ENCODE measurements at regions not wholly inside any gene's neighbourhood (a gene's known extent, or its start where the extent isn't known, plus 50 kb on each side); places are given as distances from the start of the nearest gene placed in this dataset.

GRCh38 chr12:125889742-125890141, 824.5 kb downstream of the AACS start:
- no peaks in the 10 kb centered on the region for H3K4me1 Mint-ChIP-seq
- peaks cover 3% of the 10 kb centered on the region for H3K27me3 Mint-ChIP-seq
- no peak overlapping the region for H3K4me3 Mint-ChIP-seq
- no peak overlapping the region for H3K27ac Mint-ChIP-seq
- peaks cover 16% of the 10 kb centered on the region for H3K9me3 Mint-ChIP-seq
- H3K36me3 Mint-ChIP-seq: no peaks in the 10 kb centered on the region

- Mint-ChIP-seq H3K27me3 (peaks cover 3% of the 10 kb centered on the region), H3K27ac (no peak overlapping the region), H3K36me3 (no peaks in the 10 kb centered on the region), H3K4me1 (no peaks in the 10 kb centered on the region), H3K9me3 (peaks cover 11% of the 10 kb centered on the region), H3K4me3 (no peak overlapping the region)
Observed at GRCh38 chr12:125890366-125890905, 825.2 kb downstream of the AACS start.

- Mint-ChIP-seq H3K27ac (no peak overlapping the region), H3K27me3 (peaks cover 3% of the 10 kb centered on the region), H3K36me3 (no peaks in the 10 kb centered on the region), H3K9me3 (peaks cover 9% of the 10 kb centered on the region), H3K4me3 (no peak overlapping the region), H3K4me1 (no peaks in the 10 kb centered on the region)
Observed at GRCh38 chr12:125890971-125891370, 825.7 kb downstream of the AACS start.

- Mint-ChIP-seq H3K27ac (no peak overlapping the region), H3K4me1 (no peaks in the 10 kb centered on the region), H3K27me3 (peaks cover 3% of the 10 kb centered on the region), H3K9me3 (peaks cover 9% of the 10 kb centered on the region), H3K4me3 (no peak overlapping the region), H3K36me3 (no peaks in the 10 kb centered on the region)
Observed at GRCh38 chr12:125892276-125892675, 827.0 kb downstream of the AACS start.

- no peak overlapping the region for H3K4me3 Mint-ChIP-seq
- no peak overlapping the region for H3K27ac Mint-ChIP-seq
- no peaks in the 10 kb centered on the region for H3K36me3 Mint-ChIP-seq
- H3K4me1 Mint-ChIP-seq: no peaks in the 10 kb centered on the region
- no peaks in the 10 kb centered on the region for H3K27me3 Mint-ChIP-seq
- peaks cover 9% of the 10 kb centered on the region for H3K9me3 Mint-ChIP-seq
Observed at GRCh38 chr12:125902991-125903390, 837.8 kb downstream of the AACS start.

- H3K36me3 Mint-ChIP-seq: no peaks in the 10 kb centered on the region
- H3K4me3 Mint-ChIP-seq: no peak overlapping the region
- peaks cover 9% of the 10 kb centered on the region for H3K9me3 Mint-ChIP-seq
- no peak overlapping the region for H3K27ac Mint-ChIP-seq
- no peaks in the 10 kb centered on the region for H3K4me1 Mint-ChIP-seq
- H3K27me3 Mint-ChIP-seq: no peaks in the 10 kb centered on the region
Observed at GRCh38 chr12:125907351-125907750, 842.1 kb downstream of the AACS start.

GRCh38 chr12:125919856-125920470, 854.7 kb downstream of the AACS start:
- no peak overlapping the region for H3K4me3 Mint-ChIP-seq
- no peaks in the 10 kb centered on the region for H3K9me3 Mint-ChIP-seq
- no peaks in the 10 kb centered on the region for H3K27me3 Mint-ChIP-seq
- no peaks in the 10 kb centered on the region for H3K36me3 Mint-ChIP-seq
- H3K4me1 Mint-ChIP-seq: no peaks in the 10 kb centered on the region
- no peak overlapping the region for H3K27ac Mint-ChIP-seq

- Mint-ChIP-seq H3K4me3 (no peak overlapping the region), H3K36me3 (no peaks in the 10 kb centered on the region), H3K27ac (no peak overlapping the region), H3K9me3 (no peaks in the 10 kb centered on the region), H3K27me3 (no peaks in the 10 kb centered on the region), H3K4me1 (no peaks in the 10 kb centered on the region)
Observed at GRCh38 chr12:125922330-125922729, 857.1 kb downstream of the AACS start.

GRCh38 chr12:125936502-125936901, 871.3 kb downstream of the AACS start:
- Mint-ChIP-seq H3K36me3 (no peaks in the 10 kb centered on the region), H3K4me1 (no peaks in the 10 kb centered on the region), H3K27me3 (peaks cover 1% of the 10 kb centered on the region), H3K4me3 (no peak overlapping the region), H3K9me3 (no peaks in the 10 kb centered on the region), H3K27ac (no peak overlapping the region)

- Mint-ChIP-seq H3K27me3 (no peaks in the 10 kb centered on the region), H3K4me3 (no peak overlapping the region), H3K9me3 (no peaks in the 10 kb centered on the region), H3K36me3 (no peaks in the 10 kb centered on the region), H3K27ac (no peak overlapping the region), H3K4me1 (no peaks in the 10 kb centered on the region)
Observed at GRCh38 chr12:125944446-125944845, 879.2 kb downstream of the AACS start.

GRCh38 chr12:125949471-125949870, 884.2 kb downstream of the AACS start:
- H3K27me3 Mint-ChIP-seq: no peaks in the 10 kb centered on the region
- no peak overlapping the region for H3K27ac Mint-ChIP-seq
- no peaks in the 10 kb centered on the region for H3K4me1 Mint-ChIP-seq
- no peak overlapping the region for H3K4me3 Mint-ChIP-seq
- H3K36me3 Mint-ChIP-seq: no peaks in the 10 kb centered on the region
- H3K9me3 Mint-ChIP-seq: peaks cover 14% of the 10 kb centered on the region

GRCh38 chr12:125954362-125954761, 889.1 kb downstream of the AACS start:
- H3K9me3 Mint-ChIP-seq: peaks cover 14% of the 10 kb centered on the region
- no peak overlapping the region for H3K4me3 Mint-ChIP-seq
- no peaks in the 10 kb centered on the region for H3K4me1 Mint-ChIP-seq
- H3K36me3 Mint-ChIP-seq: no peaks in the 10 kb centered on the region
- H3K27ac Mint-ChIP-seq: no peak overlapping the region
- H3K27me3 Mint-ChIP-seq: no peaks in the 10 kb centered on the region

GRCh38 chr12:125956186-125956585, 891.0 kb downstream of the AACS start:
- Mint-ChIP-seq H3K4me3 (no peak overlapping the region), H3K9me3 (peaks cover 4% of the 10 kb centered on the region), H3K27me3 (no peaks in the 10 kb centered on the region), H3K4me1 (no peaks in the 10 kb centered on the region), H3K27ac (no peak overlapping the region), H3K36me3 (no peaks in the 10 kb centered on the region)

- no peaks in the 10 kb centered on the region for H3K4me1 Mint-ChIP-seq
- no peaks in the 10 kb centered on the region for H3K27me3 Mint-ChIP-seq
- no peaks in the 10 kb centered on the region for H3K36me3 Mint-ChIP-seq
- H3K27ac Mint-ChIP-seq: no peak overlapping the region
- peaks cover 18% of the 10 kb centered on the region for H3K9me3 Mint-ChIP-seq
- no peak overlapping the region for H3K4me3 Mint-ChIP-seq
Observed at GRCh38 chr12:125966641-125967040, 901.4 kb downstream of the AACS start.

- peaks cover 18% of the 10 kb centered on the region for H3K9me3 Mint-ChIP-seq
- H3K4me1 Mint-ChIP-seq: no peaks in the 10 kb centered on the region
- no peaks in the 10 kb centered on the region for H3K27me3 Mint-ChIP-seq
- H3K36me3 Mint-ChIP-seq: no peaks in the 10 kb centered on the region
- no peak overlapping the region for H3K4me3 Mint-ChIP-seq
- no peak overlapping the region for H3K27ac Mint-ChIP-seq
Observed at GRCh38 chr12:125968413-125968812, 903.2 kb downstream of the AACS start.

GRCh38 chr12:125971981-125972380, 906.7 kb downstream of the AACS start:
- peaks cover 4% of the 10 kb centered on the region for H3K9me3 Mint-ChIP-seq
- H3K4me1 Mint-ChIP-seq: no peaks in the 10 kb centered on the region
- no peaks in the 10 kb centered on the region for H3K36me3 Mint-ChIP-seq
- H3K4me3 Mint-ChIP-seq: no peak overlapping the region
- no peaks in the 10 kb centered on the region for H3K27me3 Mint-ChIP-seq
- no peak overlapping the region for H3K27ac Mint-ChIP-seq

GRCh38 chr12:125978286-125978685, 913.1 kb downstream of the AACS start:
- H3K4me3 Mint-ChIP-seq: no peak overlapping the region
- peaks cover 3% of the 10 kb centered on the region for H3K27me3 Mint-ChIP-seq
- H3K27ac Mint-ChIP-seq: no peak overlapping the region
- H3K9me3 Mint-ChIP-seq: no peaks in the 10 kb centered on the region
- no peaks in the 10 kb centered on the region for H3K36me3 Mint-ChIP-seq
- H3K4me1 Mint-ChIP-seq: no peaks in the 10 kb centered on the region
